Astrocyte of the cerebellum (primary cell): ENCODE measurements at regions not wholly inside any gene's neighbourhood (a gene's known extent, or its start where the extent isn't known, plus 50 kb on each side); places are given as distances from the start of the nearest gene placed in this dataset.

ENCODE experiments used
- DNase-seq: peaks from one replicate; pipeline ENCODE4 v3.0.0-alpha.2; 2011; ENCODE audit warnings: low read depth
- H3K4me3 ChIP-seq: 2 replicates; pipeline ENCODE4 v1.5.1; 2011; ENCODE audit warnings: mild to moderate bottlenecking, low read depth, low read length, moderate library complexity
- in situ Hi-C: cut with HindIII; loops from 2 replicates; pipeline ENCODE4 v1.10.0; 2017; ENCODE audit warnings: low sequenced_read_pairs
- TF ChIP-seq, protein P1 (sequence below): IDR thresholded peaks from 2 replicates; pipeline ENCODE4 v1.5.1; 2012; ENCODE audit warnings: low read length, low read depth, moderate library complexity, mild to moderate bottlenecking; ENCODE audit errors: missing control alignments

DNA sequence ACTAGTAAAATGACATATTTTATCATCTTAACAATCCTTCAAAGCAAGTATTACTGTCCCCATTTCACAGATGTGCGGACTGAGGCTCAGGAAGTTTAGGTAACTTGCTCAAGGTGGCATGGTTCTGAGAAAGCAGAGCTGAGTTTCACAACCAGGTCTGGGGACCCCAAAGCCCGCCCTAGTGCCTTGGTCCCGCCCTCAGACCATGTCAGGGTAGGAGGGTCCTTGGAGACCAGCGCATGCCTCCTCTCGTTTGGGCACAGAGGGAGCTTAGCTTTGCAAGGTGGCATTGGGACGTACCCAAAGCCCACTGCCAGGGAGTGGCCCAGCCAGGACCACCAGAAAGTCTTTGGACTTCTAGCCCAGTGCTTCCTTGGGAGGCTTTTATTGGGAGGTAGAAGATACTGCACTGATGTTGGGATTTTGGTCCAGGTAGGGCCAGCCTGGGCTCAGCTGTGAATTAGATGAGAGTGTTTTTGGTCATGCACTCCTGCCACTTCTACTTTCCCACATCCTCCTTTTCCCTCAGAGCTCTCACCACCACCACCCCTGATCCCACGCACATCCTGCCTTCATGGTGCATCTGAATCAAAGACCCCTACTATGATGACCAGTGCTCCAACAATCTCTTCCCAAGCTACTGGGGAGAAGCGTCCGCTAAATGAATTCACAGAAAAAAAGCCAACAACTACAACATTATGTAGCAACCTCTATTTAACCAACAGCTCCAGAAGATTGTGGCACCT is 307.9 kb downstream of the TLE3 start:
- DNase-seq, result no peak
- TF ChIP-seq, protein P1, sequence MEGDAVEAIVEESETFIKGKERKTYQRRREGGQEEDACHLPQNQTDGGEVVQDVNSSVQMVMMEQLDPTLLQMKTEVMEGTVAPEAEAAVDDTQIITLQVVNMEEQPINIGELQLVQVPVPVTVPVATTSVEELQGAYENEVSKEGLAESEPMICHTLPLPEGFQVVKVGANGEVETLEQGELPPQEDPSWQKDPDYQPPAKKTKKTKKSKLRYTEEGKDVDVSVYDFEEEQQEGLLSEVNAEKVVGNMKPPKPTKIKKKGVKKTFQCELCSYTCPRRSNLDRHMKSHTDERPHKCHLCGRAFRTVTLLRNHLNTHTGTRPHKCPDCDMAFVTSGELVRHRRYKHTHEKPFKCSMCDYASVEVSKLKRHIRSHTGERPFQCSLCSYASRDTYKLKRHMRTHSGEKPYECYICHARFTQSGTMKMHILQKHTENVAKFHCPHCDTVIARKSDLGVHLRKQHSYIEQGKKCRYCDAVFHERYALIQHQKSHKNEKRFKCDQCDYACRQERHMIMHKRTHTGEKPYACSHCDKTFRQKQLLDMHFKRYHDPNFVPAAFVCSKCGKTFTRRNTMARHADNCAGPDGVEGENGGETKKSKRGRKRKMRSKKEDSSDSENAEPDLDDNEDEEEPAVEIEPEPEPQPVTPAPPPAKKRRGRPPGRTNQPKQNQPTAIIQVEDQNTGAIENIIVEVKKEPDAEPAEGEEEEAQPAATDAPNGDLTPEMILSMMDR, result no peak
- no peak overlapping the region for H3K4me3 ChIP-seq
- in situ Hi-C loops, result no loop called here

DNA sequence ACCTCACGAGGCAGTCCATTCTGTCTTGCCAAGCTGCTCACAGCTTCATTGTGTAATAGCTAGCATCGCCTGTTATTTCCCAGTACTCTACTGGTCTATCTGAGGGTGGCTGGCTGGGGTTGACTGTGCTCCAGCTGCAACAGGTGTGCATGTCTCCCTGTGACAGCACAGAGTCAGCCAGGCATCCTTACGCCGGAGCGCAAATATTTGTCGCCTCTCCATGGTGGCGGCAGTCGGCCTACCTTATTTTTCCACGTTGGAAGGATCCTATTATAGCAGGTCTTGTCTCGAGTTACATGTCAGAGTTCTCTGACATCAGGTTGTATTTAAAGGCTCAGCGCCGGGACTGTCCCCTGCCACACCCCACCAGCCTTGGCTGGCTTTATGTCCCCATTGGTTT is 307.1 kb downstream of the TLE3 start:
- no peak for DNase-seq
- in situ Hi-C loops, result no loop called here
- TF ChIP-seq, protein P1, result no peak
- H3K4me3 ChIP-seq, result no peak overlapping the region

DNA sequence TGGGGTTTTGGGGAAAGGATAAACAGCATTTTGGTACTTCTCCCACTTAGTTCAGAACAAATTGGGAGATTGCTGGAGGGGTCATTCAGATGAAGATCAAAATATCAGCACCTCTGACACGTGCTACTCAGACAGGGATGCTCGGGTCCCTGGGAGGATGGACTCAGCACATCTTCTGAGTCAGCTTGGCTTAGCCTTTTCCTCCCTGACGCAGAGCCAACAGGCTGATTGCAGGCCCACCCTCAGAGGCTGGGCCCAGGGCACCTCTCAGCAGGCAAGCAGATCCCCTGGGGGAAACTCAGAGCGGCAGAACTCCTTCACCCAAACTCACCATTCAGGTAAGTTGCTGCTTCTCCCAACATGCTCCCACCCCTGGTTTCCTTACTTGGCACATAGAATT is 304.9 kb downstream of the TLE3 start:
- no peak for DNase-seq
- TF ChIP-seq, protein P1, result no peak
- in situ Hi-C loops, result no loop called here
- no peak overlapping the region for H3K4me3 ChIP-seq

DNA sequence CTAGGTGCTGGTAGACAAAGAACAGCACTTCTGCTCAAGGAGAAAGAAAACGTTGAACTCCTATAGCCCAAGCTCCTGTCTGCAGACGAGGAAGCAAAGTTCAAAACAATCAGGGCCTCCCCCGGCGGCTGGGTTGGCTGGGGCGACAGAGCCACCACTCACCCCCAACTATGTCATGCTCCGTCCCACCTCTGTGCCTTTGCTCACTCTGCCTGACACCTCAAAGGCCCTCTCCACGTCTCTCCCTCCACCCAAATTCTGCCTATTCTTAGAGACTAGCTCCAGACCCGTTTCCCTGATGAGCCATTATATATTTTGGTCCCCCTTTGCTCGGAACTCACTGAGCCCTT is 304.3 kb downstream of the TLE3 start:
- TF ChIP-seq, protein P1, result no peak
- in situ Hi-C loops, result no loop called here
- no peak overlapping the region for H3K4me3 ChIP-seq
- no peak for DNase-seq

DNA sequence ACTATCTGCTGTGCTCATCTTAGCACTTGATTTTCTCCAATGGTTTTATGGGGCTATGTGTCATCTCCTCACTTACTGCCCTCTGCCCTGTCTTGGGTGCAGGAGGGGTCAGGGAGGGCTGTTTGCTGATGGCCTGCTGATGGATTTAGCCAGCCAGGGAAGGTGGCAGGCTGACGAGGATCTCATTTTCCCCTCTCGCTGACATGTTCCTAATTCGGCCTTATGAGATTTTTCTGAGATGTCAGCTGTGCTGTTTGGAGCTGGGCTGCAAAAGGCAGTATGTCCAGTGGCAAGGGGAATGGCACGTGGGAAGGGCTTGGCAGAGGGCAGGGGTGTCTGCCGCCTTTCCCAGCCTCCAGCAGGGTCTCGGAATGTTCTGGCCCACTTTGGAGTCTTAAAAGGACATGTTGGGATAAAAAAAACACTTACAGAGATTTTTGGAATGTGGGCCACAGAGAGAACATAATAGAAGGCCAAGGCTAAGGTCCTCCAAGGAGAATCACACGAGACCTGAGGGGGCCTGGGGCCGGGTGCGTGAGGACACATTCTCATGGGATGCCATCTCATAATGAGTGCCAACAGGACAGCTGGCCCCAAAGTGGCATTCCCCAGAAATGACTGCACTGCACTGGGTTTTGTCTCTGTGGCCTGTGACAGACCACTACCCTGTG is 303.8 kb downstream of the TLE3 start:
- TF ChIP-seq, protein P1, result no peak
- no peak for DNase-seq
- in situ Hi-C loops, result no loop called here
- H3K4me3 ChIP-seq, result no peak overlapping the region

DNA sequence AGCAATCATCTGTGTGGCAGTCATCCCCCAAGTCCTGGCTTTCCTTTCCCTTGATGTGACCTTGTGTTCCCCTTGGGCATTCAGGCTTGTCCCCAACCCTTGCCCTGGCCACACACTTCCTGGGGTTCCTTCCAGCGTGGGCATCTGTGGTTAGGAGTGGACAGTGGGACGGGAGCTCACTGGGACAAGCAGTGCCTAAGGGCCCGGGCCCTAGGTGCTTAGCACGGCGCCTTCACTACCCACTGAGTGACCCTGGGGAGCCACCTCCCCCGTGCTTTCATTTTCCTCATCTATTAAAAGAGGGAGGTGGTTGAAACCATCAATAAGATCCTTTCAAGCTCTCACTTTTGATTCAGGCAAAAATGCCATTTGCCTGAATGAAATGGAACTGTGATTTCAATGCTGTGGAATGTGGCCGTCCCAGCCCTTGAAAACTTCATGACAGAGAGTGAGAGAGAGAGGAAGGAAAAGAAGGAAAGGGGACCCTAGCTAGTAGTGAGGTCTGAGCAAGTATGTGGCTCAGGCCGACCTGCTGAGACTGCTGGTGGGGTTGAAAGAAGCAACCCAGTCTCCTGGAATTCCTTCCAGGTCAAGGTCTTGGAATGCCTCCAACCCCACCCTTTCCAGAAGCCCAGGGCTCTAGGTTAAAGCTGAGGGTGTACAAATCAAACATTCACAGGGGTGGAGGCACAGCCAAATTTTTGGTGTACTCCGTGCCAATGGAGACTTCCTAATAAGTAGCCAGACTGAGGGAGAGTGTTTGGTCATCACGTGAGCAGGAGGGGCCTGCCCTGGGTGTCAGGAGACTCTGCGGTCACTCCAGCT is 302.9 kb downstream of the TLE3 start:
- in situ Hi-C loops, result no loop called here
- TF ChIP-seq, protein P1, result no peak
- H3K4me3 ChIP-seq, result no peak overlapping the region
- DNase-seq, result peak; percentile 15
